GM18868 (cell line): ENCODE measurements at regions not wholly inside any gene's neighbourhood (a gene's known extent, or its start where the extent isn't known, plus 50 kb on each side); places are given as distances from the start of the nearest gene placed in this dataset.
"Not testable (repeated sequence)": the region's sequence is repeated elsewhere in the genome, so short reads cannot be mapped to it uniquely, and the experiment has no call there.

Experiments
- ATAC-seq: cut with Tn5 transposase; IDR thresholded peaks from one replicate; pipeline ENCODE4 v1.9.1; 2021; ENCODE audit warnings: mild to moderate bottlenecking, moderate library complexity; ENCODE audit not compliant: unreplicated experiment

DNA sequence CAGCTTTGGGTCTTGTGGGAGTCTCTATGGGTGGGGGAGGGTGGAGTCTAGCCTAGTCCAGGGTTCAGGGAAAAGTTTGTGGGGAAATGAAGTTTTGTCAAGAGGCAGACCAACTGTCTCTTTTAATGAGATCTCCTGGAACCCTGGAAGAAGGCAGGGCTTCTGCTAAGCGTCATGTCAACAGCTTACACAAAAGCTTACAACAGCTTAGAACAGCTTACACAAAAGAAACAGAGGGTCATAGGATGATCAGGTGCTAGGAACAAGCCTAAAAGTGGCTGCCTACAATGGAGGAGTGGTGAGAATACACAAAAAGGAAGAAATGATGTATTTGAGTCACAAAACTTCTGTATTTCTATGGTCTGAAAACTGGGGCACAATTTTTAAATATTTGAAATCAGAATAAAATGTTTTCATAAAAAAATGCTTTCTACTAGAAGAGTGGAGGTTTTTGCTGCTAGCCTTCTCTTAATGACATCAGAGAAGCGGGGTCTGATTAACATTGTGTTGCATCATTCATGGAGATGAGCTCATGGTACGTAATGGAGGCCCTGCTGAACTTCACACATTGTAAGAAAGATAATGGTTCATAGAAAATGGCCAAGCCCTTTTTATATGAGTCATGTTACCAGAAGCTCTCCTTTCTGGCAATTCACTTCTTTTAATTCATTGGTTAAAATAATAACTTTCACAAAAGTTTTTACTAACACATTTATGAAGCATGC is 351.0 kb downstream of the PIK3C3 start:
- ATAC-seq: no peak

DNA sequence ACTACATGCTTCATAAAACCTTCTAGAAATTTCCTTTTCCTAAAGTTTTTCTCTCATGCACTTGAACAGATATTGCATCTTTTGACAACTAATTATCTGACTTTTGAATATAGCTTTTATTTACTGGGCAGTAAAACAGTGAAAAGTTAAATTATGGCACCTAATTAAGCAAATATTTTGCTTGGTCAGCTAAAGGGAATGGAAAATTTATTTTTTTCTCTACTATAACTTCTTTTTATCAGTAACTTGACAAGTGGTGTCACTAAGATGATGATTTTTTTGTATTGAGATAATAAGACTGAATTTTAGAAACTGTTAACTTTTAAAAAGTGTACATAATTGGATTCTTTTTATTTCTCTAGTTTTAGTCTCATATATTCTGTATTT is 351.6 kb downstream of the PIK3C3 start:
- ATAC-seq: no peak

DNA sequence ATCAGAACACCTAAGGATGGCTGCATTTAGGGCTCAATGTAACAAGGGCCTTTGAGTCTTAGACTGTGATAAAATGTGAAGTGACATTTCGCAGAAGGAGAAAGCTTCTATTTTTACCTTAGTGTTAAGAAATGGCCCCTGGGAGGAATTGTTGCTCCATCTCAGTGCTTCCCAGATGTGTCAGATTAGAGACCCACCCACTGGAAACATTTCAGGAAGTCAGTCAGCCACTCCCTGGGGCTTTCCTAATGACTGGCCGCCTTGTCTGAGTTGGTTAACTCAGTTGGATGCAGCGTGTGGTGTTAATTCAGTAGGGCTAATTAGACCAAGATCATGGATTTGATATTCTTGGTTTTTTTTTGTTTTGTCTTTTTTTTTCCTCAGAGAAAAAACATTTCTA is 355.9 kb downstream of the PIK3C3 start:
- no peak for ATAC-seq

DNA sequence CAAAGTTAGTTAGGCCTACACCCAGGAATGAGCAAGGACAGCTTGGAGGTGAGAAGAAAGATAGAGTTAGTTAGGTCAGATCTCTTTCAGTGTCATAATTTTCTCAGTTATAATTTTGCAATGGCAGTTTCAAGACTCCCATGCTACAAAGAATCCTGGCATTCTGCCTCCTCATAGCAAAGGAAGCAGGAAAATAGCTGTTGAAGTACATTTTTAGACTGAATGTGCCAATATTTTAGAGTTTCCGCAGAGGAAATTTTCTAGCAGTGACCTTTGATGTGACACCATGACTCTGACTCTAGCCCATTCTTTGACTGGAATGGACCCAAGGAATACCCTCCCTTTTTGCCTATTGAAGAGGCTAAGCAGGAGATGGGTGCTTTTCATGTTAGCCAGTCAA is 371.7 kb downstream of the PIK3C3 start:
- no peak for ATAC-seq

DNA sequence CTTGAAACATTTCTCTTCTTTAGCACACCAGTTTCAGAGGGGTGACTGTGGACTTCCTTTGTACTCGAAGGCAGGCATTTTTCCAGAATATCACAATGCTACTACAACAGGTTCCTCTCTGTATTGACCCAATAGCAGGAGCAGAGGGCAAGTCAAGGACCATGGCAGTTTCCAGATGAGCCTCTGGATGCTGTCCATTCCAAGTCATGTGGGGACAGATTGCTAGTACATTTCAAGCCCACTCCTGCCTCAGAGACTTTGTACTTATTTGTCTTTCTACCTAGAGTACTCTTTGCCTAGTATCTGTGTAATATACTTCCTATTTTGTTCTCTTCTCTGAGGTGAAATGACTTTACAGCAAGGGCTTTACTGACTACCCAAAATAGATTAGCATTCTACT is 373.9 kb downstream of the PIK3C3 start:
- ATAC-seq: no peak

DNA sequence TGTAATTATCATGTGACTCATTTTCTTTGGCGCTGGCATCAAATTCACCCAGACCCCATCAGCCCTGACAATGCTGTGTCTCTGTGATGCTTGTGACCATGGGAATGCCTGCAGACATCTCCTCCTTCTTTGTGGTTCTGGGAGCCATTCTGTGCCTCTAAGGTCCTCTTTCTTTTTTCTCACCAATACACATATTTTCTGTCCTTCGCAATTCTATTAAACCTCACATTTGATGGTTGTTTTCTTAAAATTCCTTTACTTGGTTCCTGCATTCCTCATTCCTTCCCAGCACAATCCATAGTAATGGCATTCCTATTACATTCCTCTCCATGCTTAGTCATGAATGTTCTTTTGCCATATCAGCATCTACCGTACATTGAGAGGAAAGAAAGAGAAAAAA is 375.3 kb downstream of the PIK3C3 start:
- ATAC-seq: no peak

DNA sequence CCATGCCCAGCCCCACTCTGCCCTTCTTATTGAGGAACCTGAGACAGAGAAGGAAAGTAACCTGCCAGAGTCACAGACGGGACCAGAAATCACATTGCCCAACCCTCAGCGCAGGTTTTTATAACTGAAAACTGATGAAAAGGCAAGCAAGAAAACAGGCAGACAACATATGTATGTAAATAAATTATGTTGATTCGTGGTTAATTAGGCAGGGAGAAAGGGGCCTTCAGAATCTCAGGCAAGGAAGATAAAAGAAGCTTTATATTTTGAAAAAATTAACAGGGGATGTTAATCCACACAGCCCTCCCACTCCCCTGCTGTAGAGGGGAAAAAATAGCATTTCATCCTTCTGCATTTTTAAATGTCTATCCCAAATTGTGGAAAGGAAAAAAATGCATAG is 378.5 kb downstream of the PIK3C3 start:
- ATAC-seq: no peak

DNA sequence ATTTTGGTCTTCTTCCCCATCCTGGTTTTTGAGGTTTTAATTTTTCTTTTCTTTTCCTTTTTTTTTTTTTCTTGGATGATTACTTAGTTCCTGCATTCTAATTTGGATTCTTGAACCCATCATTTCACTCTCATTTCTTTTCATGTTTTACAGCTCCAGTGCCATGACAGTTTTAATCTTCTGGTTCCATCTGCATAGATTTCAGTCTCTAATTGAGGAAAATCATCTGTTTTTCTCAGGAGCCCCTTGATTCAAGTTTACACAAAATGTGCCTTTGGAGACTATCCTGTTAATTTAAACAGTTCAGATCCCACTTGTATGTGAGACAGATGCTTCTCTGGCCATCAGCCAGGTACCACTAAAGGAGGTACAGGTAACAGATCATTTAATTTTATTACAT is 379.9 kb downstream of the PIK3C3 start:
- ATAC-seq: no peak

DNA sequence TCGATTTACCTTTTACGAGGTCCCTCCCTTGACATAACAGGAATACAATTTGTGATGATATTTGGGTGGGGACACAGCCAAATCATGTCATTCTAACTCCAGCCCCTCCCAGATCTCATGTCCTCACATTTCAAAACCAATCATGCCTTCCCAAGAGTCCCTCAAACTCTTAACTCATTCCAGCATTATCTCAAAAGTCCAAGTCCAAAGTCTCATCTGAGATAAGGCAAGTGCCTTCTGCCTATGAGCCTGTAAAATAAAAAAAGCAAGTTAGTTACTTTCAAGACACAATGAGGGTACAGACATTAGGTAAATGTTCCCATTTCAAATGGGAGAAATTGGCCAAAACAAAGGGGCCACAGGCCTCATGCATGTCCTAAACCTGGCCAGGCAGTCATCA is 381.1 kb downstream of the PIK3C3 start:
- ATAC-seq: no peak

DNA sequence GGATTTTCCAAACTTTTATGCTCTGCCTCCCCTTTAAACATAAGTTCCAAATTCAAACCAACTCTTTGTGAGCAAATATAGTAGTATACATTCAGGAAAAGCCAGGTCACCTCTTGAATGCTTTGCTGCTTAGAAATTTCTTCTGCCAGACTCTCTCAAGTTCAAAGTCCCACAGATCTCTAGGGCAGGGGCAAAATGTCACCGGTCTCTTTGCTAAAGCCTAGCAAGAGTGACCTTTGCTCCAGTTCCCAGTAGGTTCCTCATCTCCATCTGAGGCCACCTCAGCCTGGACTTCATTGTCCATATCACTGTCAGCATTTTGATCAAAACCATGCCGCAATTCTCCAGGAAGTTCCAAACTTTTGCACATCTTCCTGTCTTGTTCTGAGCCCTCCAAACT is 382.3 kb downstream of the PIK3C3 start:
- not testable (repeated sequence) for ATAC-seq

DNA sequence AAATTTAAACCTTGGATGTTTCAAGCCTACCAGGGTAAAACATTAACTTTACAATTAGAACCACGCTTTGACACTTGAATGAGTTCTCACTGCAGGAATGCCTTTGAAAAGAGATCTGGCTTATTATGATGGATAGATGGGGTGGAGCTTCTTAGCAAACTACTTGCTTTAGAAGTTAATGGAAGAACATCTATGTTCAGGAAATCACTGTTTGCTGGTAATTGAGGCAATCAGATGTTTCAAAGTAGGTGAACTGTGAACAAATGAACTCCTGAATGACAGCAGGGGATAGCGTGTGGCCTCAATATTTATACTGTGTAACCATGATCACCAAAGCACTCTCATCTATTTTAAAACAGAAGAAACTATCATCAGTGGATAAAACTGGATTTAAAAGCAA is 383.6 kb downstream of the PIK3C3 start:
- no peak for ATAC-seq

DNA sequence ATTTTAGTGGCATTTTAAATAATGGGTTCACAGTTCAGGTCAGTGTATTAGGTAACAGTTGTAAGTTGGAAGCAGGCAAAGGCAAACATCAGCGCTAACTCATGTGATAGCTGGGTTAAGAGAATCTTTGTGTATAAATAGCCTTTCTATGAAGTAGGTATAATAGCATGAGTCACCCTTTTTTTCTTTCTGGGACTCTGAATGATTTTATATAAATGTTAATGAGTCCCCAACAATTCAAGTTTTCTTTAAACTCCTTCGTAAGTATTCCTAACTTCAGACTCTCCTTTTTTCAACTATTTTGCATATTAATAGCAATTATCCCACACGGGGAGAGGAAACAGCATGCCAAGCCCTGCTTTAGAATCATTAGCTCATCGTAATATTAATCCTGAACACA is 384.3 kb downstream of the PIK3C3 start:
- no peak for ATAC-seq

DNA sequence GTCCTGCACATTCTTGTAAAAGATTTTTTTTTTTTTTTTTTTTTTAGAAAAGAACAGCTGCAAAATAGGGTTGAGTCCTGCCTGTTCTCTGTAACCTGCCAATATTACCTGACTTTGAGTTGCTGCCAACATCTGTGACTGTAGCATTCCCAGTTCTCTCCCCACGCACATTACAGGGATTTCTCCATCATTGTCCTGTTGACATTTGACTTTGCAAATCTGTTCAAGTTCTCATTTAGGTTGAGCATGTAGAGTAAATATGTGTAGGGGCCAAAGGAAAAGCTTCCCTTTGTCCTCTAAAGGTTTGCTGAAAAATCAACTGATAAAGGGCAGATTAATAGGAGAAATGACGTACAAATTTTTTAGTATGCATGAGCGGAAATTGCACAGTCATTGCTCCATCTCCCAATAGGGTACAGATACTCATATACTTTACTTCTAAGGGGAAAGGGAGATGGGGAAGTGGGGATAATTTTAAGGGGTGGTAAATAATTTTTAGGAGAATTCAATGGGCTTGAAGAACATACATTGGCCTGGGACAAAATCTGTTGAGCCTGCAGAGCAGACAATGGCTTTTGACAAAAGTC is 385.5 kb downstream of the PIK3C3 start:
- no peak for ATAC-seq

DNA sequence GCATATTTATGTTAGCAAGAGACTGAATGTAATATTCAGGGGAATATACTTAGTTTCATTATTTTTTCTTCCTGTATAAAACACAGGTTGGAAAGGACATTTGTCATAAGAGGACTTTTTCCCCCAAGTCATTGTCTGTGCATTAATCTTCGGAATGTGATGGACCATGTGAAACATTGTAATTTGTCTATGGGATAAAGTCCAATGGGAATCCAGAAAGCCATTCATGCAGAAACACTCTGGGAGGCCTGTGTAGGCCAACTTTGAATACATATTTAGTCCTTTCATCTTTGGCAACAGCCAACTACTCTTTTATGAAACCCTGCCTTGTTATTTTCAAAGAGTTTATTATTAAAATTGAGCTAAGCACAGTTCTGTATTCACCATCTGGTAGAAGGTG is 386.4 kb downstream of the PIK3C3 start:
- ATAC-seq: no peak

DNA sequence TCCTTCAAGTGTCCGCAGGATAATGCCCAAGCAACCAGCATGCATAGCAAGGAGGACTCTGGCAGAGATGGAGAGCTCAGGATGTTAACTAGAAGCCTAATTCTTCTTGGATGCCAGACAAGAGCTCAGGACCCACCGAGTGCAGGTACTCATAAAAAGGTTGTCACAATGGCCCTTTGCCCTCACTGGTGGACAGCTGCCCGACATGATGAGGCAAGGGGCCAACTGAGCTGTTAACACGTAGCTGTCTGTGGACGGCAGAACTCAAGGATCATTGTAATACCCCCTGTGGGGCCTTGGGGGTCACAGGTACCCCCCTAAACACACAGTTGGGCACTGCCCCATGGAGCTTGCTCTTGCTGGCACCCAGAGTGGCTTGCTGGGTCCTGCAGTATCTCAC is 393.7 kb downstream of the PIK3C3 start:
- no peak for ATAC-seq

DNA sequence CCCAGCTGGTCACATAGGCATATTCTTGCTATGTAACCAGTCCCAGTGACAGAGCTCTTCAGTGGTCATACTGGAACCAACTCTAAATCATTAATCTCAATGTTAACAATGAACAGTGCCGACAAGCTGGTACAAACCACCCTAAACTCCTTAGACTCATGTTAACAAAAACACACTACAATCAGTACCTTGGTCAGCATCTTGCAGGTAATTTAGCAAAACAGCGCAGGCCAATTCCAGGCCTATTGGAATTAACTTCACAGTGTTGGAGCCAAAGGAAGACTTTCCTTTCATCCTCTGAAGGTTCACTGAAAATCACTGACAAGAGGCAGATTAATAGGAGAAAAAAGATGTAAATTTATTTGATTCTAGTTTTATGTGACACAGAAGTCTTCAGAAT is 396.4 kb downstream of the PIK3C3 start:
- ATAC-seq: no peak

DNA sequence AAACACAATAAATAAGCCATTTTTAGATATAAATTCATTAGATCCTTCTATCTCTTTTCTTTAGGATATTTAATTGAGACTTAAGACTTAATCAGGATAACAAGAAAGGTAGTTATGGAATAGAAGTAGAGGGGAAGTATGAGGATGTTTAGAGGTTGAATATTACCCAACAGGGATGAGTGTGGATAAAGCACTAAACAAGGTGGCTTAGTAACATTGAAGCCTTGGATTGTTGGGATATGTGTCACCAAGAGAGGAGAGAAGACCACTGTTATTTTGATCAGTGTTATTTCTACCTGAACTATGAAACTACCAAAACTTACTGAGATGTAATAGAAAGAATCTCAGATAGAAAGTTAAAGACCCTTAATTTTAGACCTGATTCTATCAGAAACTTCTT is 405.7 kb downstream of the PIK3C3 start:
- ATAC-seq: no peak

DNA sequence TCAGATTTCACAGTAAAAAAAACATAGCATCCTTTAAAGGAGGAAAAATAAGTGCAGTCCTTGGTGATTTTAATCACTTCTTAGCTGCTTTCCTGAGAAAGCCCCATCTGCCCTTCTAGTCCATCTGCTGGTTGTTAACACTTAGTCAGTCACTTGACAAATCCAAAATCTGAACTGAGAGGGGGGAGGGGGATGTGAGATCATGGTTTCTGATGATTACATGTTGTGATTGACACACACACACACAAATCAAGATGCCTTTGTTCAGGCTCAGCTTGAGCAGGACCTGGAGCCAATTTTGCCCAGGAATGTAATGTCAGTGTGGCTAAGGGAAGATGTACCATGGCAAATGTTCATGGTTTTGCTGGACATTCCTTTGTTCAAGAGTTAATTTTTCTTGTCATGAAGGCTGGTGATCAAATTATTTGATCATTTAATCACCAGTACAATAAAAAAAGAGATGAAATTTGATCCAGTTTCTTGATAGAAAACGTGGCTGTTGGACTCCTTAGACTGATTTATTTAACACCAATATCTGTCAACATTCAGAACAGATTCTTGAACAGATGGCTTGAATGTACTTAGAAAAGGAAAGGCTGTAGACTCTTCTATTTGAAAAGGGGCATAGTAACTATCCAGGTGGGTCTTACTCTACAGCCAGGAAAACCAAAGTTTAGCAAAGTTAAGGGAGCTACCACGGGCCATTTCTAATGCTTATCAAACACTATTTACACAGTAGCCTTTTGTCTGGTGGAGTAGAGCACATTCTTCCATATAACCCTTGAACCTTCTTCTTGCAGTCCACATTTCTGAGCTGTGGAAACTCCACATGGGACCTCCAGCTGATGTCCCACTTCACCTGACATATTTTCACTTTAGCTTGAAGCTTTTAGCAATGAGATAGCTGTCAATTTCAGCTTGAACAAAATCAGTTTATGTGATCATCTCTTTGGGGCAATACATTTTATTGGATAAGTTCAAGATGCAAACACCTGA is 408.7 kb downstream of the PIK3C3 start:
- no peak for ATAC-seq

DNA sequence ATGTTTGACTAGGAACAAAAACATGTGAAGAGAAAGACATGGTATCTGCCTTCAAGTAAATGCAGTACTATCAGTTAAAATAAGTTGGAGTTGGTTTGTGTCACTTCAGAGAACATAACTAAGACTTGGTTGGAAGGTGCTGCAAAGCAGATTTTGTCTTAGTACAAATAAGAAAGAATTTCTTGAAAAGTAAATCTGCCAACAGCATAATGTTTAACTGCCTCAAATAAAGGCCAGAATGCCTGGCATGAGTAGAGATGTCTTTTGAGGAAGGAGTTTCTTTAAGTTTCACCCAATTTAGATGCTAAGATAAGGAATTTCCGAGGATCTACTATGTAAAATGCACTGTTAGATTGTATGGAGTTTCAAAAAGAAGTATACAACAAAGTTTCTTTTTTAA is 409.7 kb downstream of the PIK3C3 start:
- no peak for ATAC-seq

DNA sequence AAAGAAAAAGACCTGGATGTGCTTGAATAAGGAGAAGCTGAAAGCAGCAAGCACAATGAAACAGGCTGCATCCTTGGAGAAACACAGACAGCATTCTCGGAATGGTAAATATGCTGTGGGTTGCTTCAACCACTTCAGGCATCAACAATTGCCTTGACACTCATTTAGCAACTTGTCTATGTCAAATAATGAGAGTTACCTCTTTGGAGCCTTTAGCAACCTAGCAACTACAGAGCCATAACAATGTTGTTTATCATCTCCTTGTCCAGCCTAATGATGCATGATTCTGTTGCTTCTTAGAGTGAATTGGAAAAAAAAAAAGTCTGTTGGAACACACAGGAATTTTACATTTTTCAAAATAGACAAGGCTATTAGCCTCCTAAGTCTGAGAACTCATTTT is 410.6 kb downstream of the PIK3C3 start:
- ATAC-seq: no peak

DNA sequence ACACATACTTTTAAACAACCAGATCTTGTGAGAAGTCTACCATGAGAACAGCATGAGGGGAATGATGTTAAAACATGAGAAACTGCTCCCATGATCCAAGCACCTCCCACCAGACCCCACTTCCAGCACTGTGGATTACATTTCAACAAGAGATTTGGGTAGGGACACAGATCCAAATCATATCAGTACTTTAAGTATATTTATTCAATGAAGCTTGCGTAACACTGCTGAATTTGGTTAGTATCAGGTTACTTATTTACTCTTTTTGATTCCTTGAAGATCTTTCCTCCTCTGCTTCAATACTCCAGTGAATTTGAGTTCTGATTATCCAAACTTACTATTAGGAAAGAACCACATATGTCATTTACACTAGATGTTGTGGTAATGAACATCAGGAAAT is 418.6 kb downstream of the PIK3C3 start:
- ATAC-seq: no peak

DNA sequence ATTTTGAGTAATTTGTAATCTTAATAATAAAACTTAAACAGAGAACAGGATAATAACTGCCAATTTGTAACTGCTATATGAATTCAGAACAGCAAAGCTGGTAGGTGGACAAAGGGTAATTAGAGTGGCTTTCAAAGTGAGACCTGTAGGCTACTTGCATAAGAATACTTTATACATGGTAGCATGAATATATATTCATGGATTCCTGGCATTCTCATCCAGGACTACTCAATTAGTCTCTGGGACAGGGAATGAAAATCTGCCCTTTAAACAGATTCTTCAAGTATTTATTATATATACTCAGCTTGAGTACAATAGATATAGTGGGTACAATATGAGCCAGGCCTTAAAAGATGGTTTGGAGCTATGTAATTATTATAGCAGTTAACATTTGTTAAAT is 419.9 kb downstream of the PIK3C3 start:
- ATAC-seq: no peak
